Mesothelial cell of epicardium (in vitro differentiated cells): ENCODE measurements at regions not wholly inside any gene's neighbourhood (a gene's known extent, or its start where the extent isn't known, plus 50 kb on each side); places are given as distances from the start of the nearest gene placed in this dataset.
"Not testable (repeated sequence)": the region's sequence is repeated elsewhere in the genome, so short reads cannot be mapped to it uniquely, and the experiment has no call there.

Source experiments
- DNase-seq, 2 experiments: peaks; one replicate each; pipeline ENCODE4 v3.0.0; 2021; ENCODE audit warnings: low spot score in 2 of 2; ENCODE audit not compliant: unreplicated experiment in 2 of 2
- H3K27ac Mint-ChIP-seq: 2 replicates; pipeline ENCODE4 v1.8.0; 2021; ENCODE audit warnings: mixed read lengths
- H3K27me3 Mint-ChIP-seq: 2 replicates; pipeline ENCODE4 v1.8.0; 2021; ENCODE audit warnings: low read depth, mixed read lengths
- H3K36me3 Mint-ChIP-seq: 2 replicates; pipeline ENCODE4 v1.8.0; 2021; ENCODE audit warnings: mixed read lengths
- H3K4me1 Mint-ChIP-seq: 2 replicates; pipeline ENCODE4 v1.8.0; 2021; ENCODE audit warnings: mixed read lengths
- H3K4me3 Mint-ChIP-seq: 2 replicates; pipeline ENCODE4 v1.8.0; 2021; ENCODE audit warnings: mild to moderate bottlenecking, moderate library complexity, mixed read lengths
- H3K9me3 Mint-ChIP-seq: 2 replicates; pipeline ENCODE4 v1.8.0; 2021; ENCODE audit warnings: mixed read lengths
- CTCF ChIP-seq: fragments of 200-600 bp; sonication (generic); IDR thresholded peaks from one replicate; pipeline ENCODE4 v1.5.0; 2021; ENCODE audit warnings: antibody characterized with exemption; ENCODE audit not compliant: unreplicated experiment

- no peak overlapping the region for H3K27ac Mint-ChIP-seq
- no peak for TF ChIP-seq CTCF
- no peaks in the 10 kb centered on the region for H3K36me3 Mint-ChIP-seq
- peaks cover 18% of the 10 kb centered on the region for H3K27me3 Mint-ChIP-seq
- H3K9me3 Mint-ChIP-seq = peaks cover 10% of the 10 kb centered on the region
- no peaks in the 10 kb centered on the region for H3K4me1 Mint-ChIP-seq
- no peak for DNase-seq
- no peak overlapping the region for H3K4me3 Mint-ChIP-seq
Observed at GRCh38 chr3:66836363-66837152, 161.5 kb upstream of the KBTBD8 start.

- H3K4me1 Mint-ChIP-seq = no peaks in the 10 kb centered on the region
- peaks cover 2% of the 10 kb centered on the region for H3K9me3 Mint-ChIP-seq
- H3K4me3 Mint-ChIP-seq = no peak overlapping the region
- no peak for DNase-seq
- TF ChIP-seq CTCF = no peak
- no peaks in the 10 kb centered on the region for H3K36me3 Mint-ChIP-seq
- no peak overlapping the region for H3K27ac Mint-ChIP-seq
- peaks cover 9% of the 10 kb centered on the region for H3K27me3 Mint-ChIP-seq
Observed at GRCh38 chr3:66838704-66839103, 159.4 kb upstream of the KBTBD8 start.

GRCh38 chr3:66839508-66839907 is 158.6 kb upstream of the KBTBD8 start:
- no peak for DNase-seq
- Mint-ChIP-seq H3K36me3 (no peaks in the 10 kb centered on the region), H3K9me3 (peaks cover 6% of the 10 kb centered on the region), H3K27me3 (peaks cover 9% of the 10 kb centered on the region), H3K4me3 (no peak overlapping the region), H3K27ac (no peak overlapping the region), H3K4me1 (no peaks in the 10 kb centered on the region)
- TF ChIP-seq CTCF = no peak

GRCh38 chr3:66842761-66843464 is 155.2 kb upstream of the KBTBD8 start:
- H3K9me3 Mint-ChIP-seq = peaks cover 26% of the 10 kb centered on the region
- DNase-seq, H3K36me3 Mint-ChIP-seq, H3K27me3 Mint-ChIP-seq, H3K27ac Mint-ChIP-seq, H3K4me1 Mint-ChIP-seq, H3K4me3 Mint-ChIP-seq: not testable (repeated sequence)

GRCh38 chr3:66851894-66852613 is 146.1 kb upstream of the KBTBD8 start:
- Mint-ChIP-seq H3K27ac (no peak overlapping the region), H3K4me3 (no peak overlapping the region), H3K36me3 (peaks cover 2% of the 10 kb centered on the region), H3K27me3 (peaks cover 19% of the 10 kb centered on the region), H3K4me1 (peaks cover 11% of the 10 kb centered on the region), H3K9me3 (peaks cover under 1% of the 10 kb centered on the region)
- no peak for TF ChIP-seq CTCF
- DNase-seq = no peak
